Stimulated activated CD4-positive, alpha-beta T cell treated with anti-CD3 and anti-CD28 coated beads, TNF-alpha, amount 100 ng/mL, for 48 hours (primary cell): ENCODE measurements at regions not wholly inside any gene's neighbourhood (a gene's known extent, or its start where the extent isn't known, plus 50 kb on each side); places are given as distances from the start of the nearest gene placed in this dataset.
"Not testable (repeated sequence)": the region's sequence is repeated elsewhere in the genome, so short reads cannot be mapped to it uniquely, and the experiment has no call there.

ENCODE experiments used
- DNase-seq, 3 donors: peaks; one replicate each; pipeline ENCODE4 v3.0.0-alpha.2; 2020; ENCODE audit warnings: low read depth in 3 of 3

- DNase-seq, result no peak
Measured at GRCh38 chrX:52585892-52586291, 68.8 kb downstream of the SSX7 start.

- no peak for DNase-seq
Measured at GRCh38 chrX:52577464-52578173, 60.8 kb upstream of the XAGE1B start.

GRCh38 chrX:52576946-52577345 lies 60.1 kb upstream of the XAGE1B start:
- DNase-seq, result no peak

- DNase-seq, result no peak
Measured at GRCh38 chrX:52576474-52576873, 59.6 kb upstream of the XAGE1B start.

GRCh38 chrX:52574416-52575275 lies 57.8 kb upstream of the XAGE1B start:
- DNase-seq, result peak in 2 of 3 donors; percentile 7 to 29

- DNase-seq, result not testable (repeated sequence)
Measured at GRCh38 chrX:52568146-52568545, 51.3 kb upstream of the XAGE1B start.
